GM18907 (cell line): ENCODE measurements at regions not wholly inside any gene's neighbourhood (a gene's known extent, or its start where the extent isn't known, plus 50 kb on each side); places are given as distances from the start of the nearest gene placed in this dataset.

Source experiments
- ATAC-seq: cut with Tn5 transposase; IDR thresholded peaks from one replicate; pipeline ENCODE4 v1.9.1; 2021; ENCODE audit warnings: mild to moderate bottlenecking, moderate library complexity; ENCODE audit not compliant: unreplicated experiment

GRCh38 chr16:50884066-50884860 lies 142.4 kb downstream of the CYLD start:
- no peak for ATAC-seq

GRCh38 chr16:50881956-50882355 lies 140.1 kb downstream of the CYLD start:
- no peak for ATAC-seq

- ATAC-seq = no peak
Observed at GRCh38 chr16:50881331-50881830, 139.5 kb downstream of the CYLD start.

- ATAC-seq = no peak
Observed at GRCh38 chr16:50880926-50881325, 139.0 kb downstream of the CYLD start.

GRCh38 chr16:50879873-50880695 lies 138.2 kb downstream of the CYLD start:
- ATAC-seq = no peak

- ATAC-seq = no peak
Observed at GRCh38 chr16:50878966-50879615, 137.2 kb downstream of the CYLD start.

- ATAC-seq = no peak
Observed at GRCh38 chr16:50878536-50878935, 136.7 kb downstream of the CYLD start.

GRCh38 chr16:50876263-50876662 lies 134.4 kb downstream of the CYLD start:
- ATAC-seq = no peak

GRCh38 chr16:50868577-50868976 lies 126.7 kb downstream of the CYLD start:
- no peak for ATAC-seq

GRCh38 chr16:50866806-50867205 lies 124.9 kb downstream of the CYLD start:
- no peak for ATAC-seq

GRCh38 chr16:50864386-50864785 lies 122.5 kb downstream of the CYLD start:
- ATAC-seq = no peak

GRCh38 chr16:50863644-50864144 lies 121.8 kb downstream of the CYLD start:
- no peak for ATAC-seq

- ATAC-seq = no peak
Observed at GRCh38 chr16:50862818-50863643, 121.1 kb downstream of the CYLD start.

- no peak for ATAC-seq
Observed at GRCh38 chr16:50861970-50862411, 120.1 kb downstream of the CYLD start.

- ATAC-seq = no peak
Observed at GRCh38 chr16:50861451-50861850, 119.6 kb downstream of the CYLD start.

- no peak for ATAC-seq
Observed at GRCh38 chr16:50859628-50860360, 117.9 kb downstream of the CYLD start.

- ATAC-seq = no peak
Observed at GRCh38 chr16:50858877-50859627, 117.2 kb downstream of the CYLD start.

- no peak for ATAC-seq
Observed at GRCh38 chr16:50858376-50858775, 116.5 kb downstream of the CYLD start.

- no peak for ATAC-seq
Observed at GRCh38 chr16:50857881-50858280, 116.0 kb downstream of the CYLD start.
